ENCODE measurements at regions not wholly inside any gene's neighbourhood (a gene's known extent, or its start where the extent isn't known, plus 50 kb on each side); places are given as distances from the start of the nearest gene placed in this dataset.

DNA sequence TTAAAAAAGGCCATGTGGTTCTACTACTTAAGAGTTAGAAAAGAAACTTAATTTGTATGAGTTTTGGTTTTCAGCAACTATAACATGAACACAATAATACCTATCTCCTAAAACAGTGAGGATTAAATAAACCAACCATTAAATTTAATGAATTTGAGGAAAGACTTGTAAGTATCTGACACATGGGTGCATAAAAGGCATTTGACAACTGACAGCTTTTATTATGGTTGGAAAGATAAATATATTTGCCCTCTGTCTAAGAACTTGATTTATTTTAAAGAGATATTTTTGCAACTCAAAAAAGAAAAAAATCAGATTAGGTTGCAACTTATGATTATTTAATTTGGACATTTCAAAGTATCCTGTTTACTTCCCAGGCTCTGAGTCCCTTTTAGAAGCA is 217.9 kb upstream of the EEA1 start:
- Histone ChIP-seq H3K36me3 (ENCODE audit: control insufficient read depth, insufficient read depth, low read length) (no peaks in the 10 kb centered on the region), H3K4me3 (ENCODE audit: low read depth, low read length) (no peak overlapping the region), H3K27me3 (ENCODE audit: control insufficient read depth, insufficient read depth, low read length) (no peaks in the 10 kb centered on the region)
- no peak for FAIRE-seq
- no peak for DNase-seq (ENCODE audit: low read depth)
- TF ChIP-seq, protein P1, sequence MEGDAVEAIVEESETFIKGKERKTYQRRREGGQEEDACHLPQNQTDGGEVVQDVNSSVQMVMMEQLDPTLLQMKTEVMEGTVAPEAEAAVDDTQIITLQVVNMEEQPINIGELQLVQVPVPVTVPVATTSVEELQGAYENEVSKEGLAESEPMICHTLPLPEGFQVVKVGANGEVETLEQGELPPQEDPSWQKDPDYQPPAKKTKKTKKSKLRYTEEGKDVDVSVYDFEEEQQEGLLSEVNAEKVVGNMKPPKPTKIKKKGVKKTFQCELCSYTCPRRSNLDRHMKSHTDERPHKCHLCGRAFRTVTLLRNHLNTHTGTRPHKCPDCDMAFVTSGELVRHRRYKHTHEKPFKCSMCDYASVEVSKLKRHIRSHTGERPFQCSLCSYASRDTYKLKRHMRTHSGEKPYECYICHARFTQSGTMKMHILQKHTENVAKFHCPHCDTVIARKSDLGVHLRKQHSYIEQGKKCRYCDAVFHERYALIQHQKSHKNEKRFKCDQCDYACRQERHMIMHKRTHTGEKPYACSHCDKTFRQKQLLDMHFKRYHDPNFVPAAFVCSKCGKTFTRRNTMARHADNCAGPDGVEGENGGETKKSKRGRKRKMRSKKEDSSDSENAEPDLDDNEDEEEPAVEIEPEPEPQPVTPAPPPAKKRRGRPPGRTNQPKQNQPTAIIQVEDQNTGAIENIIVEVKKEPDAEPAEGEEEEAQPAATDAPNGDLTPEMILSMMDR (IDR thresholded peaks at IDR 0.05; ENCODE audit: insufficient read depth, low read length, severe bottlenecking) = no peak

DNA sequence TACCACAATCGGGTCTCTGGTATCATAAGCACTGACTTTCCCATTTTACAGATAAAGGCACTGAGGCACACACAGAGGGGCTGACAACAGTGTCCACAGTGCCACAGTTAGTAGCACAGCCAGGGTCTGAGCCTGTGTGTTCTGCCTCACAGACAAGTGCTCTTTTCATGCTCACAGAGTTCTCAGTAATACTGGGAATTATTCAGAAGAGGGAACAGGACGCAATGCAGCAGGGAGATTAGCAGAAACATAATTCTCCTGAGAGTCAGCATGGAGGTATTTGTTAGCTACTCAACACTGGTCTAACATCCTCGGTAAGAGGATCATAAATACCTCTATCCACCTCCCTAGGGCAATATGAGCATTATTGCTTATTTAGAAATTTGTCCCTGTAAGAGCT is 219.3 kb upstream of the EEA1 start:
- FAIRE-seq (no peak), DNase-seq (ENCODE audit: low read depth) (no peak)
- no peaks in the 10 kb centered on the region for H3K36me3 ChIP-seq (ENCODE audit: control insufficient read depth, insufficient read depth, low read length)
- H3K27me3 ChIP-seq (ENCODE audit: control insufficient read depth, insufficient read depth, low read length) = no peaks in the 10 kb centered on the region
- TF ChIP-seq, protein P1 (IDR thresholded peaks at IDR 0.05; ENCODE audit: insufficient read depth, low read length, severe bottlenecking) = no peak
- no peak overlapping the region for H3K4me3 ChIP-seq (ENCODE audit: low read depth, low read length)

DNA sequence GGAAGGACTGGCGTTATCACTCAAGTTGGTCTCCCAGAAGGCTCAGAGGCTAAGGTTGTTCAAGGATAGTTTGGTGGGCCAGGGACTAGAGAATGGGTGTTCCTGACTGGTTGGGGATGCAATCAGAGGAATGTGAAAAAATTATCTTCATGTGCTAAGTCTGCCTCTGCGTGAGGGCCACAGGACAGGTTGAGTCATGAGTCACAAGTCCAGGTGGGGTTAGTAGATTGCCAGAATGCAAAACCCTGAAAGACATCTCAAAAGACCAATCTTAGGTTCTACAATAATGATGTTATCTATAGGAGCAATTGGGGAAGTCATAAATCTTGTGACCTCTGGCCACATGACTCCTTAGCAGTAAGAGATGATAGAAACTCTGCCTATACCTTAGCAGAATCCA is 220.1 kb upstream of the EEA1 start:
- Histone ChIP-seq H3K4me3 (ENCODE audit: low read depth, low read length) (no peak overlapping the region), H3K36me3 (ENCODE audit: control insufficient read depth, insufficient read depth, low read length) (no peaks in the 10 kb centered on the region), H3K27me3 (ENCODE audit: control insufficient read depth, insufficient read depth, low read length) (no peaks in the 10 kb centered on the region)
- no peak for DNase-seq (ENCODE audit: low read depth)
- TF ChIP-seq, protein P1 (IDR thresholded peaks at IDR 0.05; ENCODE audit: insufficient read depth, low read length, severe bottlenecking) = no peak
- no peak for FAIRE-seq

DNA sequence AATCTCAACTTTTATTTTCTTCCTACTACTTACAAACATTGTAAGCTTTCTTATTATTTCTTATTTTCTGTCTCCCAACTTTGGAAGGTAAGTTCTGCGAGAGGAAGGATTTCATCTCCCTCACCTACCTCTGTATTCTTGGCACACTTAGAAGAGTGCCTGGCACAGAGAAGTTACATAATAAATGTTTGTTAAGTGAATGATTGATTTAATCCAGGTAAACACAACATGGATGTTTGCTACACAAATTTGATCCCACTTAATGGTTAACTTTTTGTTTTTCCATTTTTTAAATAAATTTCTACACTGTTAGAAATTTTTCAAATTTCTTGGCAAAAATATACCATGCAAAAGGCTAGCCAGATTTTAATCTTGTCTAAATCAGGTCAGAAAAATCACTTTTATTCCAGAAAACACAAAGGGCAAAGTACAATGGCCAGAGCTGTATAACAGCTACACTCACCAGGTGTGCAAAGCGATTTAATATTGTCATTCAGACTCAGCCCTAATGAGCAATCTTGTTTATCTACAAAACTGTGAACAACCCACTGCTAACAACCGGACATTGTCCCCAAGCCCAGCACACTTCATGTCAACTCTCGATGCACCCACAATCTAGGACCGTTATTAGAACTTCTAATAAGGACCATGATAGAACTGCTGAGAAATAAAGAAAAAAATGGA is 222.1 kb upstream of the EEA1 start:
- FAIRE-seq (no peak), DNase-seq (ENCODE audit: low read depth) (no peak)
- Histone ChIP-seq H3K27me3 (ENCODE audit: control insufficient read depth, insufficient read depth, low read length) (no peaks in the 10 kb centered on the region), H3K4me3 (ENCODE audit: low read depth, low read length) (no peak overlapping the region), H3K36me3 (ENCODE audit: control insufficient read depth, insufficient read depth, low read length) (no peaks in the 10 kb centered on the region)
- TF ChIP-seq, protein P1 (IDR thresholded peaks at IDR 0.05; ENCODE audit: insufficient read depth, low read length, severe bottlenecking) = no peak

DNA sequence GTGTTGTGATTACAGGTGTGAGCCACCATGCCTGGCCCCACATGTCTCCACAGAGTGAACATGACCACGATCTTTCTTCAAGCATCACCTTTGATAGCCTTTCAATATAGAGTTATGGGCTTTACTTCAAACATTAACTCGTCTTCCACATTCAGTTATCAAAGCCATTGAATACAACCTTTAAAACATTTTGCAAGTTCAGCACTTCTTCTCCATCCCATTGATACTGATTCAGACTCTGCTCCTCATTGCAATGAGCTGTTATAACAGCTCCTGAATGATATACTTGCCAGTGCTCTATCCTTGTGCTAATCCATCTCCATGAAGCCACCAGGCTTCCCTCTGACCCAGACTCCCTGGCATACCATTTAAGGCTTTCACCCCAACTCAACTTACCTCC is 223.5 kb upstream of the EEA1 start:
- TF ChIP-seq, protein P1 (IDR thresholded peaks at IDR 0.05; ENCODE audit: insufficient read depth, low read length, severe bottlenecking) = no peak
- FAIRE-seq = no peak
- DNase-seq (ENCODE audit: low read depth) = no peak
- no peak overlapping the region for H3K4me3 ChIP-seq (ENCODE audit: low read depth, low read length)
- H3K36me3 ChIP-seq (ENCODE audit: control insufficient read depth, insufficient read depth, low read length) = no peaks in the 10 kb centered on the region
- no peaks in the 10 kb centered on the region for H3K27me3 ChIP-seq (ENCODE audit: control insufficient read depth, insufficient read depth, low read length)

DNA sequence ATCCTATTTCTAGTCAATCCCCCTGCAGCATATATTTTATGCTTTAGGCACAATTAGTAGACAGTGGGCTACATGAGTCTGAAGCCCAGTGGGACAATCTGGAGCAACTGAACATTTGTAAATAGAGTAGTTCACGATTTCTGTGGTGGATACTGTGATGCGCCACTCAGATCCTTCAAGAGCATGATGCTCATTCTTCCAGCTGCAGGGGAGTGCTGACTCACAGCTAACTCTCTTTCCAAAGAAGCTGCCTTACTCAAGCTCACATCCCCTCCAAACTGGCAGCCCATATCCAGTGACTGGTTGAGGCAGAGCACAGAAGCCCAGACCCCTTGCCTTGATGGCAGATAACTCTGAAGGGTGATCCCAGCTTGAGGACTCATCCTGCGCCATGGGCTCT is 224.2 kb upstream of the EEA1 start:
- DNase-seq (ENCODE audit: low read depth) (peak; percentile 38), FAIRE-seq (no peak)
- Histone ChIP-seq H3K27me3 (ENCODE audit: control insufficient read depth, insufficient read depth, low read length) (no peaks in the 10 kb centered on the region), H3K4me3 (ENCODE audit: low read depth, low read length) (no peak overlapping the region), H3K36me3 (ENCODE audit: control insufficient read depth, insufficient read depth, low read length) (no peaks in the 10 kb centered on the region)
- TF ChIP-seq, protein P1 (IDR thresholded peaks at IDR 0.05; ENCODE audit: insufficient read depth, low read length, severe bottlenecking) = no peak
